D721Med (cell line): ENCODE measurements at regions not wholly inside any gene's neighbourhood (a gene's known extent, or its start where the extent isn't known, plus 50 kb on each side); places are given as distances from the start of the nearest gene placed in this dataset.

Source experiments
- DNase-seq: peaks from one replicate; pipeline ENCODE4 v3.0.0; 2011; ENCODE audit warnings: low spot score; ENCODE audit not compliant: insufficient read length
- FAIRE-seq: peaks from 2 replicates; lab custom pipeline; 2011; peaks lifted over from hg19 to GRCh38; lab: Jason Lieb, UNC
- CTCF ChIP-seq: IDR thresholded peaks from 2 replicates; pipeline ENCODE4 v1.5.1; 2012; ENCODE audit warnings: mild to moderate bottlenecking, control low read depth; ENCODE audit not compliant: insufficient read depth; ENCODE audit errors: missing control alignments

GRCh38 chr1:213484333-213484732 lies 433.3 kb downstream of the RPS6KC1 start:
- no peak for TF ChIP-seq CTCF
- DNase-seq = no peak
- FAIRE-seq = peak; percentile 35

- DNase-seq (no peak), FAIRE-seq (no peak)
- TF ChIP-seq CTCF = no peak
Measured at GRCh38 chr1:213484758-213485157, 433.7 kb downstream of the RPS6KC1 start.

- FAIRE-seq (no peak), DNase-seq (no peak)
- no peak for TF ChIP-seq CTCF
Measured at GRCh38 chr1:213486488-213486887, 435.4 kb downstream of the RPS6KC1 start.

GRCh38 chr1:213491468-213491867 lies 440.4 kb downstream of the RPS6KC1 start:
- TF ChIP-seq CTCF = no peak
- FAIRE-seq (no peak), DNase-seq (no peak)

GRCh38 chr1:213492161-213493041 lies 441.4 kb downstream of the RPS6KC1 start:
- no peak for FAIRE-seq
- TF ChIP-seq CTCF = no peak
- DNase-seq = no peak

GRCh38 chr1:213499444-213499843 lies 448.4 kb downstream of the RPS6KC1 start:
- no peak for DNase-seq
- no peak for TF ChIP-seq CTCF
- no peak for FAIRE-seq
